Erythroblast (primary cell): ENCODE measurements at regions not wholly inside any gene's neighbourhood (a gene's known extent, or its start where the extent isn't known, plus 50 kb on each side); places are given as distances from the start of the nearest gene placed in this dataset.

Source experiments
- GATA1 ChIP-seq: IDR thresholded peaks from 2 replicates; pipeline ENCODE4 v1.6.1; 2011; ENCODE audit warnings: low read depth, mild to moderate bottlenecking, control low read depth, low read length, moderate library complexity
- POLR2A ChIP-seq: IDR thresholded peaks from 2 replicates; pipeline ENCODE4 v1.6.1; 2011; ENCODE audit warnings: mild to moderate bottlenecking, low read length

DNA sequence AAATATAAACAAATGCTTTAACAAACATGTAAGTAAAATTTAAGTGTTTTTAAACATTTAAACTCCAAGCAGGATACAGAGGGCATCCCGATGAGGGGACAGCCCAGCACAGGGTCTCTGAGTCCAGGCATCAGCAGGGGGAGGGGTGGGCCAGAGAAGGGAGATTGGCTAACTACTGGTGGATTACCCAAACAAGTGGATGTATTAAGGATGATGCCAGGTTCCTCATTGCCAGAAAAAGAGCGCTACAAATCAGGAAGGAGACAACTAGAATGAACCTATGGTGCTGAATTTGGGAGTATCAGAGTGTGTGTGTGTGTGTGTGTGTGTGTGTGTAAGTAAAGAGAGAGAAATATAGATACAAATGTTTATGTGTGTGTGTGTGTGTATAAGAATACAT lies 162.0 kb upstream of the RMP24 start:
- TF ChIP-seq POLR2A = no peak
- TF ChIP-seq GATA1 = no peak
